ENCODE measurements at regions not wholly inside any gene's neighbourhood (a gene's known extent, or its start where the extent isn't known, plus 50 kb on each side); places are given as distances from the start of the nearest gene placed in this dataset.

- no peaks in the 10 kb centered on the region for H3K9me3 ChIP-seq (ENCODE audit: control insufficient read depth, insufficient read depth, low read length)
- no peak overlapping the region for H3K4me3 ChIP-seq (ENCODE audit: low read depth, low read length)
- no peak overlapping the region for H3K27ac ChIP-seq (ENCODE audit: low read depth, low read length)
- CTCF ChIA-PET = interaction anchor here (1.3 kb wide), 1 partner anchor 10 kb away, joined by 5 read pairs; no protein-coding TSS in a partner anchor
- POLR2A ChIA-PET = no interaction called here
- DNase-seq (ENCODE audit: low read depth, low spot score) = no peak
- no peak for TF ChIP-seq CTCF (IDR thresholded peaks at IDR 0.05; ENCODE audit: low read depth, low read length)
- no peaks in the 10 kb centered on the region for H3K27me3 ChIP-seq (ENCODE audit: control insufficient read depth, insufficient read depth, low read length)
Observed at GRCh38 chr10:55273946-55274345, 472.9 kb upstream of the PCDH15 start.

- Histone ChIP-seq H3K4me3 (ENCODE audit: low read depth, low read length) (no peak overlapping the region), H3K9me3 (ENCODE audit: control insufficient read depth, insufficient read depth, low read length) (no peaks in the 10 kb centered on the region), H3K27ac (ENCODE audit: low read depth, low read length) (no peak overlapping the region), H3K27me3 (ENCODE audit: control insufficient read depth, insufficient read depth, low read length) (no peaks in the 10 kb centered on the region)
- CTCF ChIA-PET = no interaction called here
- POLR2A ChIA-PET = no interaction called here
- no peak for DNase-seq (ENCODE audit: low read depth, low spot score)
- no peak for TF ChIP-seq CTCF (IDR thresholded peaks at IDR 0.05; ENCODE audit: low read depth, low read length)
Observed at GRCh38 chr10:55272886-55273285, 471.9 kb upstream of the PCDH15 start.

GRCh38 chr10:55266797-55267196 lies 465.8 kb upstream of the PCDH15 start:
- Histone ChIP-seq H3K27ac (ENCODE audit: low read depth, low read length) (no peak overlapping the region), H3K4me3 (ENCODE audit: low read depth, low read length) (no peak overlapping the region), H3K27me3 (ENCODE audit: control insufficient read depth, insufficient read depth, low read length) (no peaks in the 10 kb centered on the region), H3K9me3 (ENCODE audit: control insufficient read depth, insufficient read depth, low read length) (no peaks in the 10 kb centered on the region)
- DNase-seq (ENCODE audit: low read depth, low spot score) = no peak
- CTCF ChIA-PET = no interaction called here
- TF ChIP-seq CTCF (IDR thresholded peaks at IDR 0.05; ENCODE audit: low read depth, low read length) = no peak
- POLR2A ChIA-PET = no interaction called here

- Histone ChIP-seq H3K9me3 (ENCODE audit: control insufficient read depth, insufficient read depth, low read length) (no peaks in the 10 kb centered on the region), H3K27ac (ENCODE audit: low read depth, low read length) (no peak overlapping the region), H3K27me3 (ENCODE audit: control insufficient read depth, insufficient read depth, low read length) (no peaks in the 10 kb centered on the region), H3K4me3 (ENCODE audit: low read depth, low read length) (no peak overlapping the region)
- no peak for TF ChIP-seq CTCF (IDR thresholded peaks at IDR 0.05; ENCODE audit: low read depth, low read length)
- ChIA-PET POLR2A (no interaction called here), CTCF (interaction anchor here (1.0 to 2.1 kb wide), 10 partner anchors 11 to 1662 kb away, joined by 3 to 15 read pairs (median 6); no protein-coding TSS in a partner anchor)
- DNase-seq (ENCODE audit: low read depth, low spot score) = no peak
Observed at GRCh38 chr10:55263327-55263726, 462.3 kb upstream of the PCDH15 start.

GRCh38 chr10:55242544-55242943 lies 441.5 kb upstream of the PCDH15 start:
- no peak for DNase-seq (ENCODE audit: low read depth, low spot score)
- Histone ChIP-seq H3K9me3 (ENCODE audit: control insufficient read depth, insufficient read depth, low read length) (no peaks in the 10 kb centered on the region), H3K4me3 (ENCODE audit: low read depth, low read length) (no peak overlapping the region), H3K27ac (ENCODE audit: low read depth, low read length) (no peak overlapping the region), H3K27me3 (ENCODE audit: control insufficient read depth, insufficient read depth, low read length) (no peaks in the 10 kb centered on the region)
- no peak for TF ChIP-seq CTCF (IDR thresholded peaks at IDR 0.05; ENCODE audit: low read depth, low read length)
- ChIA-PET POLR2A (no interaction called here), CTCF (no interaction called here)
